Activated CD4-positive, alpha-beta T cell treated with anti-CD3 and anti-CD28 coated beads, Interleukin-2, amount 50 U/mL, for 48 hours (primary cell): ENCODE measurements at regions not wholly inside any gene's neighbourhood (a gene's known extent, or its start where the extent isn't known, plus 50 kb on each side); places are given as distances from the start of the nearest gene placed in this dataset.

Experiments
- DNase-seq, 2 experiments: peaks; one replicate each; pipeline ENCODE4 v3.0.0-alpha.2; 2020

GRCh38 chr2:424306-425171 lies 136.6 kb upstream of the ALKAL2 start:
- no peak for DNase-seq

- no peak for DNase-seq
These were observed 135.6 kb upstream of the ALKAL2 start for GRCh38 chr2:423479-423878.

GRCh38 chr2:422676-423435 lies 135.0 kb upstream of the ALKAL2 start:
- DNase-seq = no peak

- DNase-seq = no peak
These were observed 133.5 kb upstream of the ALKAL2 start for GRCh38 chr2:421406-421805.

- DNase-seq = no peak
These were observed 131.9 kb upstream of the ALKAL2 start for GRCh38 chr2:419687-420317.

- DNase-seq = no peak
These were observed 129.8 kb upstream of the ALKAL2 start for GRCh38 chr2:417662-418061.

- DNase-seq = no peak
These were observed 129.1 kb upstream of the ALKAL2 start for GRCh38 chr2:417006-417405.

GRCh38 chr2:415986-416610 lies 128.2 kb upstream of the ALKAL2 start:
- DNase-seq = no peak

- no peak for DNase-seq
These were observed 121.6 kb upstream of the ALKAL2 start for GRCh38 chr2:409523-409922.

- DNase-seq = no peak
These were observed 119.7 kb upstream of the ALKAL2 start for GRCh38 chr2:407630-408029.

GRCh38 chr2:406876-407275 lies 119.0 kb upstream of the ALKAL2 start:
- no peak for DNase-seq

GRCh38 chr2:406231-406630 lies 118.3 kb upstream of the ALKAL2 start:
- no peak for DNase-seq

- no peak for DNase-seq
These were observed 116.7 kb upstream of the ALKAL2 start for GRCh38 chr2:404581-404980.

GRCh38 chr2:403682-404081 lies 115.8 kb upstream of the ALKAL2 start:
- no peak for DNase-seq

- no peak for DNase-seq
These were observed 114.8 kb upstream of the ALKAL2 start for GRCh38 chr2:402721-403120.

GRCh38 chr2:402206-402605 lies 114.3 kb upstream of the ALKAL2 start:
- no peak for DNase-seq

- DNase-seq = no peak
These were observed 113.3 kb upstream of the ALKAL2 start for GRCh38 chr2:401019-401679.

- no peak for DNase-seq
These were observed 110.0 kb upstream of the ALKAL2 start for GRCh38 chr2:397926-398325.

- DNase-seq = no peak
These were observed 109.6 kb upstream of the ALKAL2 start for GRCh38 chr2:397521-397920.

GRCh38 chr2:396903-397302 lies 109.0 kb upstream of the ALKAL2 start:
- DNase-seq = no peak

GRCh38 chr2:395886-396285 lies 108.0 kb upstream of the ALKAL2 start:
- DNase-seq = no peak
